ENCODE measurements at regions not wholly inside any gene's neighbourhood (a gene's known extent, or its start where the extent isn't known, plus 50 kb on each side); places are given as distances from the start of the nearest gene placed in this dataset.

DNA sequence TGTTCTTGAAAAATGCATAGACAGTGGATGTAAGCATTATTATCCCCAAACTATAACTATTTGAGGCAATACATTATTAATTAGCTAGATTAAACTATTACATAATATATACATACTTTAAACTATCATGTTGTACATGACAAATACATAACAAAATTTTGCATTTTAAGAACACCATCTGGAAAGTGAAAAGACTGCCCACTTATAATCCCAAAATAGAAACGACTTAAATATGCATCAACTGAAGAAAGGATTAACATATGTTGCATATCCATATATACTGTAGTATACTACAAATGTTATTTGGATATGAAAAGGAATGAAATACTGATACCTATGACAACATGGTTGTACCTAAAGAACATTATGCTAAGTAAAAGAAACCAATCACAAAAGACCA lies 700.8 kb upstream of the SPRY2 start:
- H3K36me3 ChIP-seq (replicated peaks; ENCODE audit: insufficient read depth, low read depth), result no peaks in the 10 kb centered on the region
- DNase-seq (ENCODE audit: low spot score), result no peak
- no peaks in the 10 kb centered on the region for H3K9me2 ChIP-seq (replicated peaks; ENCODE audit: insufficient read depth)
- H3K9me3 ChIP-seq (ENCODE audit: low read depth), result peaks cover 8% of the 10 kb centered on the region
- H3K4me1 ChIP-seq (ENCODE audit: insufficient read depth), result no peaks in the 10 kb centered on the region
- H3K27me3 ChIP-seq, result no peaks in the 10 kb centered on the region
- H4K20me1 ChIP-seq (ENCODE audit: insufficient read depth, poor library complexity, severe bottlenecking), result no peaks in the 10 kb centered on the region
- no peaks in the 10 kb centered on the region for H3K79me2 ChIP-seq
- no peak for TF ChIP-seq EZH2 (IDR thresholded peaks at IDR 0.05; ENCODE audit: borderline replicate concordance)
- TF ChIP-seq, protein P1, sequence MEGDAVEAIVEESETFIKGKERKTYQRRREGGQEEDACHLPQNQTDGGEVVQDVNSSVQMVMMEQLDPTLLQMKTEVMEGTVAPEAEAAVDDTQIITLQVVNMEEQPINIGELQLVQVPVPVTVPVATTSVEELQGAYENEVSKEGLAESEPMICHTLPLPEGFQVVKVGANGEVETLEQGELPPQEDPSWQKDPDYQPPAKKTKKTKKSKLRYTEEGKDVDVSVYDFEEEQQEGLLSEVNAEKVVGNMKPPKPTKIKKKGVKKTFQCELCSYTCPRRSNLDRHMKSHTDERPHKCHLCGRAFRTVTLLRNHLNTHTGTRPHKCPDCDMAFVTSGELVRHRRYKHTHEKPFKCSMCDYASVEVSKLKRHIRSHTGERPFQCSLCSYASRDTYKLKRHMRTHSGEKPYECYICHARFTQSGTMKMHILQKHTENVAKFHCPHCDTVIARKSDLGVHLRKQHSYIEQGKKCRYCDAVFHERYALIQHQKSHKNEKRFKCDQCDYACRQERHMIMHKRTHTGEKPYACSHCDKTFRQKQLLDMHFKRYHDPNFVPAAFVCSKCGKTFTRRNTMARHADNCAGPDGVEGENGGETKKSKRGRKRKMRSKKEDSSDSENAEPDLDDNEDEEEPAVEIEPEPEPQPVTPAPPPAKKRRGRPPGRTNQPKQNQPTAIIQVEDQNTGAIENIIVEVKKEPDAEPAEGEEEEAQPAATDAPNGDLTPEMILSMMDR (IDR thresholded peaks at IDR 0.05; ENCODE audit: poor library complexity), result no peak
- TF ChIP-seq EZH2phosphoT487 (IDR thresholded peaks at IDR 0.05; ENCODE audit: low read depth, severe bottlenecking, unreplicated experiment), result no peak
- no peak overlapping the region for H3K4me2 ChIP-seq
- H2AFZ ChIP-seq, result no peak overlapping the region
- 84% methylated on average over 1 of the region's 1 CpG for WGBS (ENCODE audit: low lambda C conversion rate, missing lambda C conversion rate)
- no peak overlapping the region for H3K27ac ChIP-seq
- H3K4me3 ChIP-seq, result no peak overlapping the region

GRCh38 chr13:81031996-81032395 lies 691.1 kb upstream of the SPRY2 start:
- 97% methylated on average over 1 of the region's 1 CpG for WGBS (ENCODE audit: low lambda C conversion rate, missing lambda C conversion rate)
- Histone ChIP-seq H3K4me1 (ENCODE audit: insufficient read depth) (no peaks in the 10 kb centered on the region), H3K9me2 (replicated peaks; ENCODE audit: insufficient read depth) (no peaks in the 10 kb centered on the region), H4K20me1 (ENCODE audit: insufficient read depth, poor library complexity, severe bottlenecking) (no peaks in the 10 kb centered on the region), H3K4me2 (no peak overlapping the region), H3K4me3 (no peak overlapping the region), H3K9me3 (ENCODE audit: low read depth) (no peaks in the 10 kb centered on the region), H2AFZ (no peak overlapping the region), H3K27ac (no peak overlapping the region), H3K36me3 (replicated peaks; ENCODE audit: insufficient read depth, low read depth) (no peaks in the 10 kb centered on the region), H3K27me3 (no peaks in the 10 kb centered on the region), H3K79me2 (no peaks in the 10 kb centered on the region)
- DNase-seq (ENCODE audit: low spot score), result no peak
- no peak for TF ChIP-seq EZH2phosphoT487 (IDR thresholded peaks at IDR 0.05; ENCODE audit: low read depth, severe bottlenecking, unreplicated experiment)
- no peak for TF ChIP-seq EZH2 (IDR thresholded peaks at IDR 0.05; ENCODE audit: borderline replicate concordance)
- TF ChIP-seq, protein P1 (IDR thresholded peaks at IDR 0.05; ENCODE audit: poor library complexity), result no peak

- 92% methylated on average over 3 of the region's 3 CpGs for WGBS (ENCODE audit: low lambda C conversion rate, missing lambda C conversion rate)
- H3K79me2 ChIP-seq, result no peaks in the 10 kb centered on the region
Observed at GRCh38 chr13:81025091-81025490, 684.2 kb upstream of the SPRY2 start.

More at GRCh38 chr13:81025091-81025490, 684.2 kb upstream of the SPRY2 start:
- DNase-seq (ENCODE audit: low spot score), result no peak
- Histone ChIP-seq H3K27ac (no peak overlapping the region), H3K27me3 (no peaks in the 10 kb centered on the region), H2AFZ (no peak overlapping the region), H4K20me1 (ENCODE audit: insufficient read depth, poor library complexity, severe bottlenecking) (no peaks in the 10 kb centered on the region), H3K4me3 (no peak overlapping the region), H3K36me3 (replicated peaks; ENCODE audit: insufficient read depth, low read depth) (no peaks in the 10 kb centered on the region), H3K4me2 (no peak overlapping the region), H3K9me3 (ENCODE audit: low read depth) (no peaks in the 10 kb centered on the region), H3K4me1 (ENCODE audit: insufficient read depth) (no peaks in the 10 kb centered on the region), H3K9me2 (replicated peaks; ENCODE audit: insufficient read depth) (no peaks in the 10 kb centered on the region)
- TF ChIP-seq EZH2phosphoT487 (IDR thresholded peaks at IDR 0.05; ENCODE audit: low read depth, severe bottlenecking, unreplicated experiment) (no peak), EZH2 (IDR thresholded peaks at IDR 0.05; ENCODE audit: borderline replicate concordance) (no peak)
- TF ChIP-seq, protein P1 (IDR thresholded peaks at IDR 0.05; ENCODE audit: poor library complexity), result no peak

All from hepatocyte (in vitro differentiated cells).